ENCODE measurements at regions not wholly inside any gene's neighbourhood (a gene's known extent, or its start where the extent isn't known, plus 50 kb on each side); places are given as distances from the start of the nearest gene placed in this dataset.
A peak's percentile ranks its signal among the peaks of the same experiment; 100 is the strongest.
"Not testable (repeated sequence)": the region's sequence is repeated elsewhere in the genome, so short reads cannot be mapped to it uniquely, and the experiment has no call there.

- DNase-seq (ENCODE audit: low spot score) = no peak
Observed at GRCh38 chr3:194022052-194022451, 113.9 kb upstream of the HES1 start.

- DNase-seq (ENCODE audit: low spot score) = no peak
Observed at GRCh38 chr3:194022816-194023215, 113.1 kb upstream of the HES1 start.

DNA sequence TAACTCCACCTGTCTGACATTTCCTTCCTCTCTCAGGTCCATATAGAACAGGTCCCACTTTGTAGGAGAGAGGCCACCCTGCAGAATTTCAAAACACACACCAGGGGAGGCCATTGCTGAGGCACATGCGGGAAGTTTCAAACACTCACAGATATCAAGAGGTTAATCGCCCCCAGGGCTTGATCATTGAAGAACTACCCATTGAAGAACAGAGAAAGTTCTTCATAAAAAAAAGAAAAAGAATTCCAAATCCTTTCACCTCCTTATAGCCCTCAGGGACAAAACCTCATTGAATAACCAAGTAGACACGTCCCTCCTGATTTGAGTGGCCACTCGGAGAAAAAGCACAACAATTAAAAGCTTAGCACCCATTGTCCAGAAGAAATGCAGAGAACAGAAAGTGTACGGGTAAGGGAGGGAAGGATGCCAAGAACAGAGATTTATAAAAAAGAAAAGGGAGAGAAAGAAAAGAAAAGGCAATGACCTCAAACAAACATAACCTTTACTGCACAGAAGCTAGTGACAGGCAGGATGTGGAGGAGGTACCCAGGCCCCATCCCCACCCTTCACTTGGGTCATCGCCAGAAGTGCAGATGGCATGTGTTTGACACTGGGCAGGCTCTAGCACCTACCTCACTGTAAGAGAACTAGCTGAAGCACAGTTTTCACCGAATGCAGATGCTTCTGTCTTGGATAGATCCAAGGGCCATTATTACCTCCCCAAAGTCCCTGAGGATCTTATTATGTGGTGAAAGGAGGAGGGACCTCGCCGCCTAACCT is 112.3 kb upstream of the HES1 start:
- DNase-seq (ENCODE audit: low spot score) = no peak

DNA sequence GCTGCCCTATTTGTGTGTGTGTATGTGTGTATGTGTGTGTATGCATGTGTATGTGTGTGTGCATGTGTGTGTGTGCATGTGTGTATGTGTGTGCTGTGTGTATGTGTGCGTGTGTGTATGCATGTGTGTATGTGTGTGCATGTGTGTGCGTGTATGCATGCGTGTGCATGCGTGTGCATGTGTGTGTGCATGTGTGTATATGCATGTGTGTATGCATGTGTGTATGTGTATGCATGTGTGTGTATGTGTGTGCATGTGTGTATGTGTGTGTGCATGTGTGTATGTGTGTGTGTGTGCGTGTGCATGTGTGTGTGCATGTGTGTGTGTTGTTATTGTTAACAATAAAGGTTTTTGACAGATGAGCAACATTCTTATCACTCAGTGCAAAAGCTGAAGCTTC is 110.8 kb upstream of the HES1 start:
- DNase-seq (ENCODE audit: low spot score) = no peak

DNA sequence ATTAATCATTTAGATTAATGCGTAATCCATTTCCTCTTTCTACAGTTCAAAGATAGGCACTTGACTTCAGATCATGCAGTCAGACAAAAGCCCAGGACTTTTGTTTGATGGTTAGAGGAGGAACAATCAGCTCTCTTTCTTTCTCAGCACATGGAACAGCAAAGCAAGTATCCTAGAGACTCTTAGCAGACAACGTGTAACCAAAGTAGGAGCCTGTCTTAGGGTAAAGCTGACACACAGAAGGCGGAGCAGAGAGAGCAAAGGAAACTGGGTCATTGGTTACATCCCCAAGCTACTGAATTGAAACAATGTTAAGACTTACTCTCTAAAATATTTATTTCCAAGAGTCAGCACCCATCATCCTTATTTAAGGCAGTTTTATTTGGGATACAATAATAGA is 110.0 kb upstream of the HES1 start:
- no peak for DNase-seq (ENCODE audit: low spot score)

GRCh38 chr3:194028434-194029004 is 107.4 kb upstream of the HES1 start:
- DNase-seq (ENCODE audit: low spot score) = peak; percentile 31

DNA sequence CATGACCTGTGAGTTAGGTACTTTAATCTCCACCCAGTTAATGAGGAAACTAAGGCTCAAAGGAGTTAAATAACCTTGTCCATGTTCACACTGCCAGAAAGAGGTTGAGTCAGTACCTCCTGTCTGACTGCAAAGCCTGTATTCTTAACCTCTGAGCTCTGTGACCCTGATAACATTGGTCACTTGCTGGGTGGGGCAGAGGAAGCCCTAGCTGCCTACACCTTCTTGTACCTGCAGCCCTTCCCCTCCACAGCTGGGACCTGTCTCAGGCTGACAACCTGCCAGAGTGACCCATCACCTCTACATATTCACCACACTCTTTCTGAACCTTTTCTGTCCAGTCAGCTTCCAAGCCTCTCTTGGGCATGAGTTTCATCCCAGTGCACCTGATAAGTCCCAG is 106.1 kb upstream of the HES1 start:
- DNase-seq (ENCODE audit: low spot score) = no peak

DNA sequence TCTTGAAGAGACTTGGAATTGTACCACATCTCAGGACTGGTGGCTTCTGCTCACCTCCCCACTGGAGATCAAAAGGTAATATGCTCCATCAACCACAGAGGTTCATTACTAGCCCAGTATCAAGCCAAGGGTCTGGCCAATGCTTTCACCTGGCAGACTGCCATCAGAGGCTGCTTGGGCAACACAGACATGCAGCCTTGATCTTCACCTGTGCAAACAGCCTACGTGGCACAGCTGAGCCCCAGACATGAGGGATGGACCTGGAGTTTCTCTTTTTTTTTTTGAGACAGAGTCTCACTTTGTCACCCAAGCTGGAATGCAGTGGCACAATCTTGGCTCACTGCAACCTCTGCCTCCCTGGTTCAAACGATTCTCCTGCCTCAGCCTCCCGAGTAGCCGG is 105.6 kb upstream of the HES1 start:
- DNase-seq (ENCODE audit: low spot score) = no peak

DNA sequence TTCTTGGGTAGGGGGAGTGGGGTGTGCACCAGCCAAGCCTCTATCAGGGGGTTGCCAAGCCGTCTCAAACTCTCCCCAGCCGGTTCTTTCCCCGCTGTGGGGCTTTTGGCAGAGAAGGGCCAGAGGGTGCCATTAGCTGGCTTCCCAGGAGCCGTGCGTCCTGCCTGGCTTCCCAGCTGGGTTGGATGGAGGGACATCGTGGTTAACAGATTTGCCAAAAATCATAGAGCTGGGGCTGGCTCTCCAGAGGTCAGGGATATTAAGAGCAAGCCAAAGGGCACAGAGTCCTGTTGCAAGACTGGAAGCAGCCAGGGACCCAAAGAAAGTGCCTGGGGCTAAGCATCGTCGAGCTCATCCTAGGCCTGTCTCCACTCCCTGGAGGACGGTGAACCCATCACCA is 104.6 kb upstream of the HES1 start:
- DNase-seq (ENCODE audit: low spot score) = no peak

GRCh38 chr3:194031867-194032635 is 103.9 kb upstream of the HES1 start:
- DNase-seq (ENCODE audit: low spot score) = no peak

- DNase-seq (ENCODE audit: low spot score) = peak; percentile 47
Observed at GRCh38 chr3:194032828-194033435, 103.0 kb upstream of the HES1 start.

DNA sequence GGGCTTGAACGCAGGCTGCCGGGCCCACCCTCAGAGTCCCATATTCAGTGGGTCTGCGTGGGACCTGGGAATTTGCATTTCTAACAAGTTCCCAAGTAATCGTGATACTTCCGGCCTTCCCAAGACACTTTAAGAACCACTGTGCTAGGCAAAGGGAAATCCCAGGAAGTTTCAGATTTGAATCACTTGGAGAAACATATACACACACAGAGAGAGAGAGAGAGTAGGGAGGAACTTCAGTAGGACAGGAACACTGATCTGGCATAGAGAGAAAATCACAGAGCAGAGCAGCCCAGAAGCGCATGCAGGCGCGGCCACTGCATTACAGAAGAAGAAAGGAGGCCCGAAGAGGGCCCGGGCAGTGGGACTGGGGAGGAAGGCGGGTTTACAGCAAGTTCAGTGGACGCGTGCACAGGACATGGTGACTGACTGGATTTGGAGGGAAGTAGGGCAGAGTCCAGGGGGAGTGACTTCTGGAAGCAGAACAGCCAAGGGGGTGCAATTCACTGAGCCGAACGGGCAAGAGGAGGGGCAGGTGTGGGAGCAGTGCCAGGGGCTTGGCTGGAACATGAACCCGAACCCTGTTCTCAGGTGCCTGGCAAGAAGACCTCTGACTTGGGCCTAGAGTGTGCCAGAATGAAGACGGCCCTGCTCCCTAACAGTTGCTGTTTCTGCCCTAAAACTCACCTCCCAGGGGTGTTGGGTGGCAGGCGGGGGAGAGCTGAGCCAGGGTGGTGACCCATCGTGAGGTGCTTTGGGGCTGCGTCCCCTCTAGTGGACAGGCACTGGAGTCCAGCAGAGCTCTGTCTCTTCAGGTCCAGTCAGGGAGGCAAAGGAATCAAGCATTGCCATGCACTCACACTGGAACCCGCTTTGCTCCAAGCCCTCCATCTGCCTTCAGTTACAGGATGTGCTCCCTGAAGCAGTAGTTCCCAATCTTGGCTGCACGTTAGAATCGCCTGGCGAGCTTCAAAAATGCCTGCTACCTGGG is 101.3 kb upstream of the HES1 start:
- no peak for DNase-seq (ENCODE audit: low spot score)

GRCh38 chr3:194035406-194036138 is 100.4 kb upstream of the HES1 start:
- DNase-seq (ENCODE audit: low spot score) = no peak

DNA sequence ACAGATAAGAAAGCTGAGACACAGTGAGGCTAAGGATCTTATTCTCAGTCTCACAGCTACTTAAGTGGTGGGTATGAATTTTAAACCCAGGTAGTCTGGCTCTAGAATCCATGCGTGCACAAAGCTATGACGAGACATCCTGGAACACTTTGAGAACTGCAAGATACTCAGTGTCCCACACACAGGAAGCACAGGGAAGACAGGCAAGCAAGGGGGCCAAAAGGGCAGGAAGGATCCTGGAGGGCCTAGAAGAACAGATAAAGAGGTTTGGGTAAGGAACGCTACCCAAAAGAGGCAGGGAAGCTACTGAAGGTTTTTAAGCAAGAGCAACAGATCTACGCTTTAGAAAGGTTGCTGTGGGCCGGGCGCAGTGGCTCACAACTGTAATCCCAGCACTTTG is 99.1 kb upstream of the HES1 start:
- DNase-seq (ENCODE audit: low spot score) = no peak

DNA sequence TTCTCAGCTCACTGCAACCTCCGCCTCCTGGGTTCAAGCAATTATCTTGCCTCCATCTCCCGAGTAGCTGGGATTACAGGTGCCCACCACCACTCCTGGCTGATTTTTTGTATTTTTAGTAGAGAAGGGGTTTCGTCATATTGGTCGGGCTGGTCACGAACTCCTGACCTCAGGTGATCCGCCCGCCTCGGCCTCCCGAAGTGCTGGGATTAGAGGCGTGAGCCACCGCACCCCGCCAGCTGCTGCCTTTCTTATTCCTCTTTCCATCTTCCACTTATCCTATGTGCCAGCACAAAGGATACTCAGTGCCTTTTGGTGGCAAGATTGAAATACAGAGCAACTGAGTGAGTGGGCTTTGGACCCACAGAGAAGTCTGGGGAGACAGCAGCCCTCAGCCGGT is 97.6 kb upstream of the HES1 start:
- DNase-seq (ENCODE audit: low spot score) = not testable (repeated sequence)

DNA sequence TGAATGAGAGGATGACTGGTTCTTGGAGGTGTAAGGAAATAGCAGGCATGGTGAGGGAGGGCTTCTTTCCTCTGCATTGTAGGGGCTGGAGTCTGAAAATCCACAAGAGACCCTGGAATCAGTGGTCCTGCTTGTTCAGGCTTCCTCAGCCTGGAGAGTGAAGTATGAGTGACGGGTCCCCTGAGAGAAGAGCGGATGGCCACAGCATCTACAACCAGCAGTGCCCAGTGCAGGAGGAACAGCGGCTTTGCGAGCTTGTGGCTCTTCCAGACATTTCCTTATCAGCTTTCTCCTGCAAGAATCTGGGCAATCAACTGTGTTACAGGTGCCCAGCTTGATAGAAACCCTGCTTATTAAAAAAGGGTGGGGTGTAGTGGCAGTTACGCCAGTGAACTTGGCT is 97.0 kb upstream of the HES1 start:
- no peak for DNase-seq (ENCODE audit: low spot score)

DNA sequence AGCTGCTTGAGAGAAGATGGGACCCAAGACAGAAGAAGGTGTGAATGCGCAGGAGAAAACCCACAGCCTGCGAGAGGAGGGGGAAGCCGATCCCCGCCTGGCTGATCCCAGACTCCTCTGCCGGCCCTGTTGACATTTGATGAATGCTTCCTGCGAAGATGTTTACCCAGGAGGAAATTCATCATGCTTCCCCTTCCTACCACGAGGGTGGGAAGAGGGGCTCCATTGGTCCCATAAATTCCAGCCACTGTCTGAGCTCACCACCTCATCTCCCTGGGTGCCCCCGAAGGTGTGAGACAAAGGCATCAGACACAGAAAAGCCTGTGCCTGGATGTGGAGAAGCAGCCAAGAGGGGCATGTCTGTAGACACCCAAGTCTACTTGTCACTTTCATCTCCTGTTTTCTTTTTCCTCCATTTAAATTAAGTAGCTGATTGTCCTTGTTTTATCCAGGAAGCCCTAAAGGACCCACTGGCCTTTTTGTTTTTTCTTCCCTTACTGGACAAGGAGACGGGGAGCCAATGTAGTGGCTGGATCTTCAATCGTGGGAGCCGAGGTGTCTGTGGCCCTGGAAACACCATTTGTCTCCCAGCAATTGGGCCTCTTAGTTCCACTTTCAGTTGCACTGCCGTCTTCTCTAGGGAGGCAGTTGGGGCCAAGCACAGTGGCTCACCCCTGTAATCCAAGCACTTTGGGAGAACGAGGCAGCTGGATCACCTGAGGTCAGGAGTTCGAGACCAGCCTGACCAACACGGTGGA is 95.3 kb upstream of the HES1 start:
- no peak for DNase-seq (ENCODE audit: low spot score)

DNA sequence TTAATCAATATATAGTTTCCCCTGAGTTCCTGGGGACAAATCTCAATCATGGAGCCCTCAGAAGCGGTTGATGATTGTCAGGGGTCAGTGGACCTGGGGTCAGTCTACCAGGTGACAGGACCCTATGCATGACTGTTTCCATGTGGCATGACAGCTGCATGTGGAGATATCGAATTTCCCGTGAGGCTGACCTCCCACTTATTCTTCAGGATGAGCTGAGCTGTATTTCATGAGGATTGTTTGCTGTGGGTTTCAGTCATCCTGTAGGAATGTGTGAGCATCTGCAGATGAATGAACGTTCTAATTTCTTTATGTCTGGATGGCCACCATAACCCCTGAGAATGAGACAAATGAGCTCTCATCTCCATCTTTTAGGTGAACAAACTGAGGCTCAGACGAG is 93.0 kb upstream of the HES1 start:
- DNase-seq (ENCODE audit: low spot score) = no peak

GRCh38 chr3:194043516-194043915 is 92.4 kb upstream of the HES1 start:
- DNase-seq (ENCODE audit: low spot score) = no peak

GRCh38 chr3:194045289-194045688 is 90.7 kb upstream of the HES1 start:
- DNase-seq (ENCODE audit: low spot score) = no peak

All from germinal center (tissue), 1 donor.